HG02852 (cell line): ENCODE measurements at regions not wholly inside any gene's neighbourhood (a gene's known extent, or its start where the extent isn't known, plus 50 kb on each side); places are given as distances from the start of the nearest gene placed in this dataset.
"Not testable (repeated sequence)": the region's sequence is repeated elsewhere in the genome, so short reads cannot be mapped to it uniquely, and the experiment has no call there.

Experiments
- ATAC-seq: cut with Tn5 transposase; IDR thresholded peaks from one replicate; pipeline ENCODE4 v1.9.1; 2021; ENCODE audit warnings: mild to moderate bottlenecking, moderate library complexity; ENCODE audit not compliant: unreplicated experiment

DNA sequence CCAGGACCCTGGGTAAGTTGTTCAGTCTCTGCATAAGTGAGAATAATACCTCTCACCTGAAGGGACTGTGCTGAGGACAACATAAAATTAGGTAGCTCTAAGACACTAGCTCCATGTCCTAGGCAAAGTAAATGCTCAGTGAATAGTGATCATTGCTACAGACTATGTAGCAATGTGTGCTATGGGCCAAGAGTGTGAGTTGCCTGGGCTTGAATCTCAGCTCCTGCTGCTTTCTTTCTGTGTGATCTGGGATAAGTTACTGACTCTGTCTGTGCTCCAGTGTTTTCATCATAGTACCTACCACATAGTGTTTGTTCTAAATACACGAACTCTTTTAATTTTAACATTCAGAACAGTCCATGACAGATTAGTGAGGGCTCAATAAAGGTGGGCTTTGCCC is 81.1 kb upstream of the MFGE8 start:
- no peak for ATAC-seq

DNA sequence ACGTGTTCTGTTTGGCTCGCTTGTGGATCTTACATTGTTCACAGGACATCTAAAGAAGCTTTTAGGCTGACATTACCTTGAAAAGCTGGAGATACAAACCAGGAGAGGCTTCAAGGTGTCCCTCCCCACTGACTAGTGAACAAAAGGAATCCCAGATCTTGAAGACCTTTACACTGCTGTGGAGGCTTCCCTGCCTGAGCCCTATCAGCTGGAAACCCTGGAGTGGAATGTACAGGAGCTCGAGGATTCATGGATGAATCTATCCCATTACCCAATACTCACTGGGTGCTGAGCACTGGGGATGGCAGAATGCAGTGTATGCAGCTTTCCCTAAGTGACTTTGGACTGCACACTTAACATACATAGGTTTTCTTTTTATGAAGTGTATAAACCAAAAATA is 82.3 kb upstream of the MFGE8 start:
- ATAC-seq: no peak

GRCh38 chr15:88997531-88997930 is 84.4 kb upstream of the MFGE8 start:
- no peak for ATAC-seq

GRCh38 chr15:88998980-88999713 is 86.0 kb upstream of the MFGE8 start:
- ATAC-seq: no peak

GRCh38 chr15:89001708-89002275 is 86.5 kb upstream of the ABHD2 start:
- not testable (repeated sequence) for ATAC-seq

DNA sequence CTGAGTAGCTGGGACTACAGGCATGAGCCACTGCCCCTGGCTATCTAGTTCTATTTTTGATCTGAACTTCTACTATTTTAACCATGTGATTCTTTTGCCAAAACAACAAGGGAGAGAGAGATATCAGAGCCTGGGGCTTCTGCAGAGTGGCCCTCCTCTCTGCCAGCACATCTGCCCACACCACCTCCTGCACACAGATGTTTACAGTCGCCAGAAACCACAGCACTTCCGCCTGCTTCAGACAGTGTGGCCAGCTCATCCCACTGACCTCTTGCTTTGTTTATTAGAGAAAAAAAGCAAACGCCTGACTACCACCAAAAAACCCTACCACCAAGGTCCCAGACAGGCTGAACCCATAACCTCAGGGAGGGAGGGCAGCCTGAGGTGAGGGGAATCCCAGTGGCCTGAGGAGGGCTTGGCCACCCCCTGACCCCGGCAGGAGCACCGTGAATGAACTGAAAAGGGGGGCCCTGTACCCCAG is 85.9 kb upstream of the ABHD2 start:
- ATAC-seq: no peak

GRCh38 chr15:89002830-89003229 is 85.4 kb upstream of the ABHD2 start:
- ATAC-seq: no peak

DNA sequence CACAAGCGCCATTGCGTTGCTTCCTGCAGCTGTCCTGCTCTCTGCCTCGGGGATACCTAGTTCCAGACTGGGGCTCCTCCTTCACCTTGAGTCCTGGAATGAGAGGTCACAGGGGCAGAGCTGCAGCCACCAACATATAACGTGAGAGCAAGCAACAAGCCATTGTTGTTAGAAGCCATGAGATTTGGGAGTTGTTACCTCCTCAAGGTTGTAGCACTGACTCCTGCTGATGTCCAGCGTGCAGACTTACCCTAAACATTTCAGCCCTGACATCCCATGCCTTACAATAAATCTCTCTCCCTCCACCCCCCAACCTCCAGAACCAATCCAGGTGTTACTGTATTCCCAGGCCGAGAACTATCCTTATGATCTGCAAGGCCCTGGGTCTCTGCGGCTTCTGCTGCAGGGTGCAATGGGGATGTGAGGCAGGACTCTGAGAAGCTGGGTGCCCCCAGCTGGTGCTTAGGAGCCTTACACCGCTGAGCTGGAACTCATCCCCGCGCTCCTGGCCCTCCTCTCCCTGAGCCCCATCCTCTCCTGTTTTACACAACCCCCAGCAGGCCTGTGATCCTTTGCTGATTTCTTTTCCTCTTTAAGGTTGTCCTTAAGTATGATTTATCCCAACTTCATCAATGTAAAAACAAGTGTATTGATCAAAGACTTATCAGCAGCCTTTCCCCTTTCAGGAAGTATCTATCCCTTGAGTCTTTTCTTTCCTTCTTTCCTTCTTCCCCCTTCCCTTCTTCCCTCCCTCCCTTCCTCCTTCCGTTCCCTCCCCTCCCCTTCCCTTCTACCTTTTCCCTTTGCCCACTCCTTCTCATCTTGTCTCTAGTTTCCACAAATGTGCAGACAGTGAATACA is 84.2 kb upstream of the ABHD2 start:
- no peak for ATAC-seq

- no peak for ATAC-seq
Observed at GRCh38 chr15:89004726-89005030, 83.6 kb upstream of the ABHD2 start.

DNA sequence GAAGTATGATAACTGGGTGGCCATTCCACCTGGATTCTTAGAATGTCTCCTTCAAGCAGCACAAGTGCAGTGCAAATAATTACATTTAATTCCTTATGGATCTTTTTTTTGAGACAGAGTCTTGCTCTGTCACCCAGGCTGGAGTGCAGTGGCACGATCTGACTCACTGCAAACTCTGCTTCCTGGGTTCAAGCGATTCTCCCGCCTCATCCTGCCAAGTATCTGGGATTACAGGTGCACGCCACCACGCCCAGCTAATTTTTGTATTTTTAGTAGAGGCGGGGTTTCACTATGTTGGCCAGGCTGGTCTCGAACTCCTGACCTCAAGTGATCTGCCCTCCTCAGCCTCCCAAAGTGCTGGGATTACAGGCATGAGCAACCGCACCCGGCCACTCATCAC is 80.7 kb upstream of the ABHD2 start:
- ATAC-seq: not testable (repeated sequence)

GRCh38 chr15:89007989-89008388 is 80.3 kb upstream of the ABHD2 start:
- no peak for ATAC-seq

- ATAC-seq: no peak
Observed at GRCh38 chr15:89009080-89009479, 79.2 kb upstream of the ABHD2 start.

DNA sequence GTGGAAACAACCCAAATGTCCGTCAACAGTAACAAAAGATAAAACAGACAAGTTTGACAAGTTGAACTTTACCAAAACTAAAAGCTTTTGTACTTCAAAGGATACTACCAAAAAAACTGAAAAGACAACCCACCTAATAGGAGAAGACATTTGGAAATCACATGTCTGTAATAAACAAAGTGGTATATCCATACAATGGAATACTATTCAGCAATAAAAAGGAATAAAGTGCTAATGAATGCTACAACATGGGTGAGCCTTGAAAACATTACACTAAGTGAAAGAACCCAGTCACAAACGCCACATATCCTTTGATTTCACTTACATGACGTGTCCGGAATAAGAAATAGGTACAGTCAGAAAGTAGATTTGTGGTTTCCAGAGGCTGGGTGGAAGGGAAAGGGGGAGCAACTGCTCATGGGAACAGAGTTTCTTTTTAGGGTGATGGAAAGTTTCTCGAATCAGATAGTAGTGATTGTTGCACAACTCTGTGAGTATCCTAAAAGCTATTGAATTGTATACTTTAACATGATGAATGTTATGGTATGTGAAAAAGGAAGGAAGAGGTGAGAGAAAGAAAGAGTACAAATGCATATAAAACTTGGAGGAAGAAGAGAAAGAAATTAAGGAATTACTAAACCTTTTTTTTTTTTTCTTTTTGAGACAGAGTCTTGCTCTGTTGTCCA is 72.7 kb upstream of the ABHD2 start:
- no peak for ATAC-seq

DNA sequence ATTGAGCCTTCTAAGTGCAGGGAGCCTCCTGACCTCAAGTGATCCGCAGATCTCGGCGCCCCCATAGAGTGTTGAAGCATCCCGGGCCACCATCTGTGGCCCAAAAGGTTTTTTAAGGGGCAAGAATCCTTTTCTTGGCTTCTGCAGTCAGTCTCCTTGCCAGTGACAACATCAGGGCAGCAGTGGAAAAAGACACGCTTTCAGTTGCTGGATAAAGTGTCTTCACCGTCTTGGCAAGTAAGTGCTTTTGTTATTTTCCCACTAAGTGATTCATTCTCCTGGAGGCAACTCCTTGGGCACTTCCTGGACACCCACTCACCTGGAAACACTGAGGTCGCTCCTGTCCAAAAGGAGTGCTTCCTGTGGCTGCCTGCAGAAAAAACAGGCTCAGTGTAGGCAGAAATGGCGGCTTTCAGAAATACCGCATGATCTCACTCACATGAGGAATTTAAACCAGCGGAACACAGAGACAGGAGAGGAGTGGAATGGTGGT is 71.7 kb upstream of the ABHD2 start:
- ATAC-seq: no peak

- ATAC-seq: peak; percentile 59
Observed at GRCh38 chr15:89017370-89018066, 70.7 kb upstream of the ABHD2 start.

DNA sequence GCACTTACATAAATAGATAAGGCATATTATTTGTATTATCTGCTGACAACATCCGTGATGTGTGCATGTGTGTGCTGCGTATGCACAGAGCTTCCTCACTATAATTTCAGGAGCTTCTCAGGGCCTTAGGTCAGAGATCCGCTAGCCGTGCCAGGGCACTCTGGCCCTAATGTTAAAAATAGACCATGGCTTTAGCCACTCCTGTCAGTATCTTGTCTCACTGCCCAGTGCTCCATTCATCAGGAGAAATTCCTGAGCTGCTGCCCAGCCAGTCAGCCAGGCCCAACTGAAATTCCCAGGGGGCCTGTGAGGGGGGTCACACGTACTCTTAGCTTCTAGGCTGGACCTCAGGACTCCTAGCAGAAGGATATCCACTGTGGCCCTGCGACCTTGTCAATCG is 70.0 kb upstream of the ABHD2 start:
- ATAC-seq: no peak

GRCh38 chr15:89019436-89019835 is 68.8 kb upstream of the ABHD2 start:
- ATAC-seq: no peak

DNA sequence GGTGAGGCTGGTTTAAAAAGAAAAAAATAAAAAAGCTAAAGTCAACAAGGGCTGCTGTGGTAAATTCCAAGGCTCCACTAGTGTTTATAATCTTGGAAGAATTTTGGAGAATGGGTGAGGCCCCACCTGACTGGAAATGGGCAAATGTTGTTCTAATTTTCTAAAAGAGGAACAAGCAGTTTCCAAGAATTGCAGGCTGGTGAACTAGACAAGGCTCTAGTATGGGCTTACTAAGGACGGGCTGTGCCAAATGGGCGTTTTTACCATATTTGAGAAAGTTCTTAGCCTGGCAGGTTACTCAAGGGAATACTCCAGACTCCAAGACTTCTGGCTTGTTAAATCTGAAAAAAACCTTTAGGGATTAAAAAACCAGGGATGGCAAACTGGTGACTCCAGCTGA is 67.0 kb upstream of the ABHD2 start:
- no peak for ATAC-seq

- ATAC-seq: not testable (repeated sequence)
Observed at GRCh38 chr15:89021886-89022285, 66.4 kb upstream of the ABHD2 start.

DNA sequence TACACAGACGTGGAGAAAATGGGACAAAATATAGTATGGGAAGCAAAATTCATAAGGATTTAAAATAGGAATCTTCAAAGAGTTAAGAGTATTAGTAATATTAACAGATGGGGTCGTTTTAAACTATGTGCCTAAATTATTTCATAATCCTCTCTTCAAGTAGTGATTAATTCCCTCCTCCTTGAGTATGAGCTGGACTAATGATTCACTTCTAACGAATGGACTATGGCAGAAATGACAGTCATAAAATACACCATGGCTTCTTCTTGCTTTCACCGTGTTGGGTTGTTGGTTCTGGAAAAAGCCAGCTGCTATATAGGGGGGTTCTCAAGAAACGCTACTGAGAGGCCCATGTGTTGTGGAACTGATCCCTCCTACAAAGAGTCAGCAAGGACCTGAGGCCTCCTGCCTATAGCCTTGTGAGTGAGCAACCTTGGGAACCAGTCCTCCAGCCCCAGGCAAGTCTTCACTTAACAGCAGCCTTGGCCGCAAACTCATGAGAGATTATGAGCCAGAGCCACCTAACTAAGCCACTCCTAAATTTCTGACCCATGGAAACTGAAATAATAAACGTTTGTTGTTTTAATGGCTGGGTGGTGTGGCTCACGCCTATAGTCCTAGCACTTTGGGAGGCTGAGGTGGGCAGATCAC is 64.8 kb upstream of the ABHD2 start:
- no peak for ATAC-seq
